Thymus (tissue), 11 donors: ENCODE measurements at regions not wholly inside any gene's neighbourhood (a gene's known extent, or its start where the extent isn't known, plus 50 kb on each side); places are given as distances from the start of the nearest gene placed in this dataset.
"Not testable (repeated sequence)": the region's sequence is repeated elsewhere in the genome, so short reads cannot be mapped to it uniquely, and the experiment has no call there.

Source experiments
- DNase-seq, 9 donors: peaks; one replicate each; pipeline ENCODE4 v3.0.0-alpha.2; 2013; ENCODE audit warnings: low spot score in 9 of 9, low read depth in 6 of 9, missing footprints in 1 of 9
- H3K27ac ChIP-seq, 2 donors: one replicate each; pipeline ENCODE4 v1.5.1; 2013; ENCODE audit warnings: control low read depth in 1 of 2, low read depth in 1 of 2, low read length in 1 of 2, mild to moderate bottlenecking in 1 of 2, moderate library complexity in 1 of 2
- H3K27me3 ChIP-seq, 2 donors: one replicate each; pipeline ENCODE4 v1.5.1; 2013; ENCODE audit warnings: low read length in 1 of 2; ENCODE audit not compliant: control insufficient read depth in 2 of 2, insufficient read depth in 1 of 2
- H3K36me3 ChIP-seq, 2 donors: one replicate each; pipeline ENCODE4 v1.5.1; 2013; ENCODE audit warnings: low read length in 1 of 2, mild to moderate bottlenecking in 1 of 2, moderate library complexity in 1 of 2; ENCODE audit not compliant: control insufficient read depth in 2 of 2, insufficient read depth in 2 of 2
- H3K4me1 ChIP-seq, 2 donors: one replicate each; pipeline ENCODE4 v1.5.1; 2013; ENCODE audit warnings: low read length in 2 of 2; ENCODE audit not compliant: control insufficient read depth in 2 of 2, insufficient read depth in 2 of 2
- H3K4me3 ChIP-seq, 2 donors: one replicate each; pipeline ENCODE4 v1.5.1; 2013; ENCODE audit warnings: low read length in 2 of 2, control low read depth in 1 of 2, mild to moderate bottlenecking in 1 of 2
- H3K9me3 ChIP-seq, 2 donors: one replicate each; pipeline ENCODE4 v1.5.1; 2013; ENCODE audit warnings: low read length in 1 of 2, mild to moderate bottlenecking in 1 of 2; ENCODE audit not compliant: control insufficient read depth in 2 of 2, insufficient read depth in 1 of 2
- WGBS: extraction: QIAGEN DNeasy Blood & Tissue Kit; methylation state at CpG from one replicate; pipeline ENCODE4 v1.1.7; 2013; 5-methylcytosine and 5-hydroxymethylcytosine counted together
- donor health status: healthy.

GRCh38 chr9:38487418-38488155 lies 63.3 kb upstream of the IGFBPL1 start:
- not testable (repeated sequence) for H3K4me1 ChIP-seq, H3K9me3 ChIP-seq, H3K4me3 ChIP-seq, DNase-seq, H3K27ac ChIP-seq, H3K36me3 ChIP-seq
- H3K27me3 ChIP-seq, result peaks cover 0 to 15% of the 10 kb centered on the region in 2 donors
- WGBS, result 68% methylated on average over 55 of the region's 55 CpGs

- Histone ChIP-seq H3K36me3 (no peaks in the 10 kb centered on the region), H3K4me3 (no peak overlapping the region), H3K27ac (peak overlapping the region in 1 of 2 donors; percentile 71), H3K9me3 (no peaks in the 10 kb centered on the region), H3K4me1 (peaks cover 0 to 5% of the 10 kb centered on the region in 2 donors), H3K27me3 (peaks cover 0 to 15% of the 10 kb centered on the region in 2 donors)
- no peak for DNase-seq
- WGBS, result 66% methylated on average over 8 of the region's 8 CpGs
These were observed 62.6 kb upstream of the IGFBPL1 start for GRCh38 chr9:38486837-38487236.

- Histone ChIP-seq H3K27me3 (peaks cover 0 to 15% of the 10 kb centered on the region in 2 donors), H3K9me3 (no peaks in the 10 kb centered on the region), H3K27ac (peak overlapping the region in 1 of 2 donors; percentile 55), H3K36me3 (no peaks in the 10 kb centered on the region), H3K4me1 (peaks cover 0 to 5% of the 10 kb centered on the region in 2 donors), H3K4me3 (no peak overlapping the region)
- no peak for DNase-seq
- WGBS, result 82% methylated on average over 6 of the region's 6 CpGs
These were observed 61.9 kb upstream of the IGFBPL1 start for GRCh38 chr9:38486056-38486615.

GRCh38 chr9:38484076-38484665 lies 59.9 kb upstream of the IGFBPL1 start:
- H3K9me3 ChIP-seq, H3K4me3 ChIP-seq, H3K4me1 ChIP-seq, DNase-seq, H3K36me3 ChIP-seq: not testable (repeated sequence)
- WGBS, result 83% methylated on average over 2 of the region's 2 CpGs
- H3K27me3 ChIP-seq, result peaks cover 0 to 15% of the 10 kb centered on the region in 2 donors
- H3K27ac ChIP-seq, result peak overlapping the region in 1 of 2 donors; percentile 56

GRCh38 chr9:38482918-38483592 lies 58.8 kb upstream of the IGFBPL1 start:
- peak overlapping the region in 1 of 2 donors; percentile 47 for H3K27ac ChIP-seq
- DNase-seq, result no peak
- H3K4me3 ChIP-seq, result no peak overlapping the region
- no peaks in the 10 kb centered on the region for H3K9me3 ChIP-seq
- H3K4me1 ChIP-seq, result peaks cover 0 to 5% of the 10 kb centered on the region in 2 donors
- 86% methylated on average over 10 of the region's 10 CpGs for WGBS
- H3K27me3 ChIP-seq, result peaks cover 0 to 13% of the 10 kb centered on the region in 2 donors
- H3K36me3 ChIP-seq, result no peaks in the 10 kb centered on the region

GRCh38 chr9:38478211-38478610 lies 54.0 kb upstream of the IGFBPL1 start:
- whole genome bisulfite sequencing, result 96% methylated on average over 22 of the region's 22 CpGs
- H3K4me3 ChIP-seq, result no peak overlapping the region
- peaks cover 0 to 2% of the 10 kb centered on the region in 2 donors for H3K27me3 ChIP-seq
- peaks cover 0 to 2% of the 10 kb centered on the region in 2 donors for H3K4me1 ChIP-seq
- no peak overlapping the region for H3K27ac ChIP-seq
- no peaks in the 10 kb centered on the region for H3K36me3 ChIP-seq
- H3K9me3 ChIP-seq, result no peaks in the 10 kb centered on the region
- DNase-seq, result no peak

GRCh38 chr9:38474476-38474875 lies 50.2 kb upstream of the IGFBPL1 start:
- H3K4me3 ChIP-seq, H3K4me1 ChIP-seq, H3K36me3 ChIP-seq, H3K9me3 ChIP-seq, H3K27me3 ChIP-seq, DNase-seq, H3K27ac ChIP-seq: not testable (repeated sequence)
- 91% methylated on average over 4 of the region's 4 CpGs for WGBS
